Activated T-cell treated with anti-CD3 and anti-CD28 coated beads, Interleukin-2, amount 50 U/mL, for 4 hours (primary cell): ENCODE measurements at regions not wholly inside any gene's neighbourhood (a gene's known extent, or its start where the extent isn't known, plus 50 kb on each side); places are given as distances from the start of the nearest gene placed in this dataset.

Source experiments
- ATAC-seq, 2 donors: fragments of 200-7000 bp; cut with Tn5 transposase; one replicate each; pipeline ENCODE4 v1.10.0; 2021
- DNase-seq: peaks from one replicate; pipeline ENCODE4 v3.0.0-alpha.2; 2020
- H3K27me3 Mint-ChIP-seq: one replicate; pipeline ENCODE4 v1.8.0; 2021; ENCODE audit warnings: low read depth, mixed read lengths
- H3K36me3 Mint-ChIP-seq: one replicate; pipeline ENCODE4 v1.8.0; 2022; ENCODE audit warnings: mixed read lengths; ENCODE audit not compliant: insufficient read depth
- H3K4me1 Mint-ChIP-seq: one replicate; pipeline ENCODE4 v1.8.0; 2021; ENCODE audit warnings: low read depth, mixed read lengths
- H3K4me3 Mint-ChIP-seq: one replicate; pipeline ENCODE4 v1.8.0; 2021; ENCODE audit warnings: mild to moderate bottlenecking, moderate library complexity, mixed read lengths
- H3K9me3 Mint-ChIP-seq: one replicate; pipeline ENCODE4 v1.8.0; 2021; ENCODE audit warnings: mixed read lengths

- Mint-ChIP-seq H3K4me3 (no peak overlapping the region), H3K27me3 (no peaks in the 10 kb centered on the region), H3K36me3 (no peaks in the 10 kb centered on the region), H3K4me1 (no peaks in the 10 kb centered on the region), H3K9me3 (no peaks in the 10 kb centered on the region)
- ATAC-seq: no peak
- DNase-seq: no peak
These were observed 252.2 kb upstream of the TOX3 start for GRCh38 chr16:52799149-52799548.

- Mint-ChIP-seq H3K4me3 (no peak overlapping the region), H3K4me1 (no peaks in the 10 kb centered on the region)
These were observed 240.8 kb upstream of the TOX3 start for GRCh38 chr16:52787709-52788108.

GRCh38 chr16:52786091-52786490, 239.1 kb upstream of the TOX3 start:
- Mint-ChIP-seq H3K9me3 (peaks cover 3% of the 10 kb centered on the region), H3K4me1 (no peaks in the 10 kb centered on the region), H3K27me3 (peaks cover 4% of the 10 kb centered on the region), H3K36me3 (no peaks in the 10 kb centered on the region), H3K4me3 (no peak overlapping the region)
- no peak for ATAC-seq
- no peak for DNase-seq

More at GRCh38 chr16:52787709-52788108, 240.8 kb upstream of the TOX3 start:
- H3K27me3 Mint-ChIP-seq: no peaks in the 10 kb centered on the region
- no peaks in the 10 kb centered on the region for H3K36me3 Mint-ChIP-seq
- DNase-seq: no peak
- ATAC-seq: no peak
- peaks cover 5% of the 10 kb centered on the region for H3K9me3 Mint-ChIP-seq

- H3K4me1 Mint-ChIP-seq: no peaks in the 10 kb centered on the region
- H3K9me3 Mint-ChIP-seq: no peaks in the 10 kb centered on the region
- peaks cover 4% of the 10 kb centered on the region for H3K27me3 Mint-ChIP-seq
- no peaks in the 10 kb centered on the region for H3K36me3 Mint-ChIP-seq
- H3K4me3 Mint-ChIP-seq: no peak overlapping the region
- DNase-seq (no peak), ATAC-seq (no peak)
These were observed 238.7 kb upstream of the TOX3 start for GRCh38 chr16:52785653-52786052.

- Mint-ChIP-seq H3K4me1 (no peaks in the 10 kb centered on the region), H3K36me3 (no peaks in the 10 kb centered on the region), H3K9me3 (no peaks in the 10 kb centered on the region), H3K4me3 (no peak overlapping the region), H3K27me3 (peaks cover 4% of the 10 kb centered on the region)
- no peak for ATAC-seq
- no peak for DNase-seq
These were observed 236.7 kb upstream of the TOX3 start for GRCh38 chr16:52783616-52784015.

GRCh38 chr16:52781005-52781630, 234.2 kb upstream of the TOX3 start:
- DNase-seq (no peak), ATAC-seq (no peak)
- no peaks in the 10 kb centered on the region for H3K4me1 Mint-ChIP-seq
- H3K9me3 Mint-ChIP-seq: no peaks in the 10 kb centered on the region
- peaks cover 4% of the 10 kb centered on the region for H3K27me3 Mint-ChIP-seq
- no peak overlapping the region for H3K4me3 Mint-ChIP-seq
- H3K36me3 Mint-ChIP-seq: no peaks in the 10 kb centered on the region

- no peak for DNase-seq
- no peak for ATAC-seq
- no peak overlapping the region for H3K4me3 Mint-ChIP-seq
- H3K9me3 Mint-ChIP-seq: no peaks in the 10 kb centered on the region
- no peaks in the 10 kb centered on the region for H3K36me3 Mint-ChIP-seq
- H3K4me1 Mint-ChIP-seq: no peaks in the 10 kb centered on the region
- H3K27me3 Mint-ChIP-seq: no peaks in the 10 kb centered on the region
These were observed 226.1 kb upstream of the TOX3 start for GRCh38 chr16:52773026-52773425.

GRCh38 chr16:52770828-52771227, 223.9 kb upstream of the TOX3 start:
- Mint-ChIP-seq H3K9me3 (no peaks in the 10 kb centered on the region), H3K4me3 (no peak overlapping the region), H3K27me3 (no peaks in the 10 kb centered on the region), H3K4me1 (no peaks in the 10 kb centered on the region), H3K36me3 (no peaks in the 10 kb centered on the region)
- ATAC-seq (no peak), DNase-seq (no peak)

GRCh38 chr16:52758473-52758855, 211.5 kb upstream of the TOX3 start:
- H3K4me3 Mint-ChIP-seq: no peak overlapping the region
- no peaks in the 10 kb centered on the region for H3K4me1 Mint-ChIP-seq
- no peaks in the 10 kb centered on the region for H3K9me3 Mint-ChIP-seq
- DNase-seq (no peak), ATAC-seq (no peak)
- no peaks in the 10 kb centered on the region for H3K27me3 Mint-ChIP-seq
- H3K36me3 Mint-ChIP-seq: no peaks in the 10 kb centered on the region

- Mint-ChIP-seq H3K36me3 (no peaks in the 10 kb centered on the region), H3K4me3 (no peak overlapping the region), H3K4me1 (no peaks in the 10 kb centered on the region), H3K9me3 (no peaks in the 10 kb centered on the region), H3K27me3 (no peaks in the 10 kb centered on the region)
- no peak for ATAC-seq
- DNase-seq: no peak
These were observed 211.0 kb upstream of the TOX3 start for GRCh38 chr16:52757746-52758472.

GRCh38 chr16:52756812-52757517, 210.0 kb upstream of the TOX3 start:
- H3K36me3 Mint-ChIP-seq: no peaks in the 10 kb centered on the region
- no peaks in the 10 kb centered on the region for H3K9me3 Mint-ChIP-seq
- ATAC-seq (no peak), DNase-seq (no peak)
- H3K4me3 Mint-ChIP-seq: no peak overlapping the region
- no peaks in the 10 kb centered on the region for H3K4me1 Mint-ChIP-seq
- no peaks in the 10 kb centered on the region for H3K27me3 Mint-ChIP-seq

GRCh38 chr16:52755396-52755795, 208.5 kb upstream of the TOX3 start:
- DNase-seq: no peak
- no peaks in the 10 kb centered on the region for H3K36me3 Mint-ChIP-seq
- no peaks in the 10 kb centered on the region for H3K4me1 Mint-ChIP-seq
- no peaks in the 10 kb centered on the region for H3K9me3 Mint-ChIP-seq
- no peak overlapping the region for H3K4me3 Mint-ChIP-seq
- no peaks in the 10 kb centered on the region for H3K27me3 Mint-ChIP-seq
- no peak for ATAC-seq

- H3K4me1 Mint-ChIP-seq: no peaks in the 10 kb centered on the region
- H3K36me3 Mint-ChIP-seq: no peaks in the 10 kb centered on the region
- H3K9me3 Mint-ChIP-seq: peaks cover 4% of the 10 kb centered on the region
- H3K27me3 Mint-ChIP-seq: no peaks in the 10 kb centered on the region
- H3K4me3 Mint-ChIP-seq: no peak overlapping the region
- DNase-seq (no peak), ATAC-seq (no peak)
These were observed 204.1 kb upstream of the TOX3 start for GRCh38 chr16:52751035-52751434.

- no peak for ATAC-seq
- no peaks in the 10 kb centered on the region for H3K4me1 Mint-ChIP-seq
- no peak overlapping the region for H3K4me3 Mint-ChIP-seq
- peaks cover 4% of the 10 kb centered on the region for H3K9me3 Mint-ChIP-seq
- H3K27me3 Mint-ChIP-seq: no peaks in the 10 kb centered on the region
- H3K36me3 Mint-ChIP-seq: no peaks in the 10 kb centered on the region
- no peak for DNase-seq
These were observed 201.8 kb upstream of the TOX3 start for GRCh38 chr16:52748741-52749140.

GRCh38 chr16:52747088-52747595, 200.2 kb upstream of the TOX3 start:
- H3K36me3 Mint-ChIP-seq: no peaks in the 10 kb centered on the region
- peaks cover 4% of the 10 kb centered on the region for H3K9me3 Mint-ChIP-seq
- DNase-seq: no peak
- no peak overlapping the region for H3K4me3 Mint-ChIP-seq
- ATAC-seq: no peak
- H3K27me3 Mint-ChIP-seq: no peaks in the 10 kb centered on the region
- no peaks in the 10 kb centered on the region for H3K4me1 Mint-ChIP-seq
